Ovary (tissue), 7 donors: ENCODE measurements at regions not wholly inside any gene's neighbourhood (a gene's known extent, or its start where the extent isn't known, plus 50 kb on each side); places are given as distances from the start of the nearest gene placed in this dataset.

Experiments used
- DNase-seq, 5 donors: peaks; one replicate each; pipeline ENCODE4 v3.0.0-alpha.2; 2019 to 2020
- H3K27ac ChIP-seq, 2 donors: fragments of 200-600 bp; one replicate each; pipeline versions ENCODE4 v1.5.1 to v1.8.0; 2019 to 2022
- H3K27me3 ChIP-seq: fragments of 200-600 bp; one replicate; pipeline ENCODE4 v1.8.0; 2022
- H3K36me3 ChIP-seq: fragments of 200-600 bp; sonication (generic); one replicate; pipeline ENCODE4 v1.5.1; 2019
- H3K4me1 ChIP-seq: one replicate; pipeline ENCODE4 v1.8.1; 2013; ENCODE audit warnings: mild to moderate bottlenecking, moderate library complexity; ENCODE audit not compliant: insufficient read depth
- H3K4me3 ChIP-seq: fragments of 200-600 bp; sonication (generic); one replicate; pipeline ENCODE4 v1.5.1; 2017
- H3K9me3 ChIP-seq, 2 donors: fragments of 200-600 bp in 1 of 2; sonication (generic) in 1 of 2; one replicate each; pipeline versions ENCODE4 v1.5.1 to v1.8.1; 2013 to 2019; ENCODE audit warnings: mild to moderate bottlenecking in 1 of 2, moderate library complexity in 1 of 2
- EP300 ChIP-seq: sonication (generic); formaldehyde crosslinking; IDR thresholded peaks from one replicate; pipeline ENCODE4 v1.6.1; 2017; ENCODE audit warnings: antibody characterized with exemption
- POLR2A ChIP-seq: fragments of 450-650 bp; IDR thresholded peaks from one replicate; pipeline ENCODE4 v1.6.1; 2017; ENCODE audit warnings: antibody characterized with exemption, mild to moderate bottlenecking, moderate library complexity
- WGBS, 3 donors: extraction: QIAGEN DNeasy Blood & Tissue Kit in 1 of 3; methylation state at CpG; one replicate each; pipeline versions ENCODE4 v1.1.5 to v1.1.7; 2013 to 2017; 5-methylcytosine and 5-hydroxymethylcytosine counted together
- intact Hi-C, 4 donors: fragments of 100-400 bp; cut with DNase I; formaldehyde crosslinking; loops; one replicate each; pipeline versions ENCODE4 v1.11.0 to v1.15.1; 2022 to 2023
- TF ChIP-seq, protein P1 (sequence below), 3 donors: fragments of 450-650 bp in 2 of 3; fragments of 200-600 bp in 1 of 3; IDR thresholded peaks; one replicate each; pipeline versions ENCODE4 v1.5.1 to v1.8.0; 2016 to 2022; ENCODE audit warnings: antibody characterized with exemption in 3 of 3, mild to moderate bottlenecking in 1 of 3
- donor health status: DM: no; HTN: no; CAD: no; lungs with moderate emphysema.
- donor health status: DM: no; HTN: no; CAD: no.
- donor health status: Bipolar disorder and iron deficiency.
- donor health status: DM: no; HTN: no; CAD: no.
- donor health status: DM: yes; HTN: yes; CAD: no.

DNA sequence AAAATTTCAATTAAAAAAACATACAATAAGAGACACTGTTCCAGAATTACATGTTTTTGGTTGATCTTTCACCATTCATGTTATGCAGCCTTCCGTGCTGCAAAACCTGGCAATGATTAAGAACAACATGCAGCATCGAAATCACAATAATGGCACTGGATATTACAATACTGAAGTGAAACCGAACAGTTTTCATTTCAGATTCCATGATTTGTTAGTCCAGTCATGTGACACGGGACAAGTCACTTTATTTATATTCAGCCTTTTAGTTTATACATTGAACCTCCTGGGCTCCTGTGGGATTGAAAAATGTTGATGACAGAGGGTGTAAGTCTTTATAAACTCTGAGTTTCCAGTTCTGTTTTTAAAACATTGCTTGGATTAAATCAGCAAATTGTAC is 142.5 kb upstream of the TTC29 start:
- Histone ChIP-seq H3K4me3 (no peak overlapping the region), H3K9me3 (no peaks in the 10 kb centered on the region), H3K27me3 (no peaks in the 10 kb centered on the region), H3K36me3 (no peaks in the 10 kb centered on the region), H3K4me1 (no peaks in the 10 kb centered on the region), H3K27ac (no peak overlapping the region)
- WGBS, 3 donors: 8 to 52% (median 10%) methylated on average over 4 of the region's 4 CpGs
- no peak for DNase-seq
- intact Hi-C loops: no loop called here
- TF ChIP-seq POLR2A (no peak), EP300 (no peak)
- TF ChIP-seq, protein P1, sequence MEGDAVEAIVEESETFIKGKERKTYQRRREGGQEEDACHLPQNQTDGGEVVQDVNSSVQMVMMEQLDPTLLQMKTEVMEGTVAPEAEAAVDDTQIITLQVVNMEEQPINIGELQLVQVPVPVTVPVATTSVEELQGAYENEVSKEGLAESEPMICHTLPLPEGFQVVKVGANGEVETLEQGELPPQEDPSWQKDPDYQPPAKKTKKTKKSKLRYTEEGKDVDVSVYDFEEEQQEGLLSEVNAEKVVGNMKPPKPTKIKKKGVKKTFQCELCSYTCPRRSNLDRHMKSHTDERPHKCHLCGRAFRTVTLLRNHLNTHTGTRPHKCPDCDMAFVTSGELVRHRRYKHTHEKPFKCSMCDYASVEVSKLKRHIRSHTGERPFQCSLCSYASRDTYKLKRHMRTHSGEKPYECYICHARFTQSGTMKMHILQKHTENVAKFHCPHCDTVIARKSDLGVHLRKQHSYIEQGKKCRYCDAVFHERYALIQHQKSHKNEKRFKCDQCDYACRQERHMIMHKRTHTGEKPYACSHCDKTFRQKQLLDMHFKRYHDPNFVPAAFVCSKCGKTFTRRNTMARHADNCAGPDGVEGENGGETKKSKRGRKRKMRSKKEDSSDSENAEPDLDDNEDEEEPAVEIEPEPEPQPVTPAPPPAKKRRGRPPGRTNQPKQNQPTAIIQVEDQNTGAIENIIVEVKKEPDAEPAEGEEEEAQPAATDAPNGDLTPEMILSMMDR (IDR thresholded peaks at IDR 0.05): no peak

DNA sequence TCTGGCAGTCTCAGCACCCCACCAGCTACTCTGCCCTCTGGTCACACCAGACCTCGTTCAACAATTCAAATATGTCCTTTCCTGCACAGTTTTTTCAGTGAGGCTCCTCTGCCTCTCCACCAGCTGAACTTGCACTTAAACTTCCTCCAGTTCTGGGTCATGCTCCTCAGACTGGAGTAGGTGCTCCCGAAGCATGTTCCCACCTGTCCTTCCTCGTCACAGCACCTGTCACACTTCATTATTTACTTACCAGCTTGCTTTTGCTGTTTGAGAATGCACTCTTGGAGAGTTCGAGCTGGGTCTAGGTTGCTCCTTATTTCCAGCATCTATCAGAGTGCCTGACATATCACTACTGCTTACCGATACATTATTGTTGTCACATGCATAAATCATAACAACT is 144.8 kb upstream of the TTC29 start:
- Histone ChIP-seq H3K36me3 (no peaks in the 10 kb centered on the region), H3K27me3 (no peaks in the 10 kb centered on the region), H3K4me1 (no peaks in the 10 kb centered on the region), H3K4me3 (no peak overlapping the region), H3K27ac (no peak overlapping the region), H3K9me3 (no peaks in the 10 kb centered on the region)
- intact Hi-C loops: loop anchor here in 2 of 4 donors (10.0 kb wide), 2 partner anchors 76 to 746 kb away; no protein-coding TSS in a partner anchor
- WGBS, 3 donors: 61 to 72% (median 62%) methylated on average over 5 of the region's 5 CpGs
- no peak for TF ChIP-seq POLR2A
- TF ChIP-seq EP300: no peak
- TF ChIP-seq, protein P1 (IDR thresholded peaks at IDR 0.05): no peak
- no peak for DNase-seq

DNA sequence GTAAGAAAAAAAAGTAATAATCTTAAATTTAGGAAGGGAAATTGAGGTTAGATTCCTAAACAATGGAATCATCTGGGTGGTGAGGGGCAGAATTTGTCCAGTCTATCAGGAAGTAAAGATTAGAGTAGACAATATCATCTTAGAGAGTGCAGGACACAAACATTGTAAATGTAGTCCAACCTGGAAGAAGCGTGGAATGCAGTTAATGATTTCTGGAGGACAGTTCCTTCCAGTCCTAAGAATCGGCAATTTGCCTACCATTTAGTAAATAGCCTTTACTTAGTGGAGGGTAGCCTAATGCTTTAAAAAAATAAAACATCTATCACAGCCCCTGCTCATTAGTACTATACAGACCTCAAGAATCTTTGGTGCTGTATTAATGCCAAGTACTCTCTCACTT is 147.5 kb upstream of the TTC29 start:
- Histone ChIP-seq H3K9me3 (no peaks in the 10 kb centered on the region), H3K27ac (no peak overlapping the region), H3K36me3 (no peaks in the 10 kb centered on the region), H3K27me3 (no peaks in the 10 kb centered on the region), H3K4me3 (no peak overlapping the region), H3K4me1 (no peaks in the 10 kb centered on the region)
- TF ChIP-seq, protein P1 (IDR thresholded peaks at IDR 0.05): no peak
- TF ChIP-seq POLR2A (no peak), EP300 (no peak)
- no peak for DNase-seq
- 63 to 79% (median 65%) methylated on average over 2 of the region's 2 CpGs for WGBS, 3 donors
- intact Hi-C loops: loop anchor here in 2 of 4 donors (10.0 kb wide), 2 partner anchors 78 to 748 kb away; no protein-coding TSS in a partner anchor

DNA sequence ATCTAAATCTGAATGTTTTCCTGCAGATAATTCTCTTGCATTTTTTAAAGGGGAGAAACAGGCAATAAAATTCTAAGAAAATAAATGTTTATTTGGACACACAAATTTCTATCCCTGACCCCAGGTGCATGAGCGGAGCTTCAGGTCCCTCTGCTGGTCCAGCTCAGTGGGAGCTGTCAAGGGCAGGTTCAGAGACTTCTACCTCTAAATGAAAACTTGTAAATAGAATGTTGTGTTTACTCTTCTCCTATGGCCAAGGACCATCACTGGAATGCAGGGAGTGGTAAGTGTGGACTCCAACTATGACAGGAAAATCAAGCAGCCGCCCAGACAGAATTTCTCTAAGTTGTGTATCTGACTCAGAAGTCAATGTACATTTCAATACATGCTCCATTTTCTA is 148.6 kb upstream of the TTC29 start:
- Histone ChIP-seq H3K4me3 (no peak overlapping the region), H3K4me1 (no peaks in the 10 kb centered on the region), H3K27ac (no peak overlapping the region), H3K9me3 (no peaks in the 10 kb centered on the region), H3K36me3 (no peaks in the 10 kb centered on the region), H3K27me3 (no peaks in the 10 kb centered on the region)
- no peak for DNase-seq
- 78 to 82% (median 81%) methylated on average over 2 of the region's 2 CpGs for WGBS, 3 donors
- TF ChIP-seq EP300 (no peak), POLR2A (no peak)
- TF ChIP-seq, protein P1 (IDR thresholded peaks at IDR 0.05): no peak
- intact Hi-C loops: loop anchor here in 2 of 4 donors (10.0 kb wide), 2 partner anchors 79 to 749 kb away; no protein-coding TSS in a partner anchor
